ENCODE measurements at regions not wholly inside any gene's neighbourhood (a gene's known extent, or its start where the extent isn't known, plus 50 kb on each side); places are given as distances from the start of the nearest gene placed in this dataset.

GRCh38 chr6:44500074-44500473 lies 112.6 kb downstream of the CDC5L start:
- no peak for DNase-seq (ENCODE audit: low spot score)
- no peak for TF ChIP-seq CTCF (IDR thresholded peaks at IDR 0.05)
- Mint-ChIP-seq H3K36me3 (ENCODE audit: low read depth) (peaks cover 3% of the 10 kb centered on the region), H3K4me1 (ENCODE audit: low read depth) (no peaks in the 10 kb centered on the region), H3K27me3 (ENCODE audit: low read depth) (no peaks in the 10 kb centered on the region), H3K4me3 (ENCODE audit: unreplicated experiment) (no peak overlapping the region), H3K9me3 (ENCODE audit: low read depth) (peaks cover 9% of the 10 kb centered on the region), H3K27ac (ENCODE audit: unreplicated experiment) (no peak overlapping the region)

- no peak for TF ChIP-seq CTCF (IDR thresholded peaks at IDR 0.05)
- DNase-seq (ENCODE audit: low spot score): no peak
- no peak overlapping the region for H3K4me3 Mint-ChIP-seq (ENCODE audit: unreplicated experiment)
- H3K4me1 Mint-ChIP-seq (ENCODE audit: low read depth): no peaks in the 10 kb centered on the region
- H3K27me3 Mint-ChIP-seq (ENCODE audit: low read depth): no peaks in the 10 kb centered on the region
- peaks cover 9% of the 10 kb centered on the region for H3K9me3 Mint-ChIP-seq (ENCODE audit: low read depth)
- H3K36me3 Mint-ChIP-seq (ENCODE audit: low read depth): peaks cover 3% of the 10 kb centered on the region
- no peak overlapping the region for H3K27ac Mint-ChIP-seq (ENCODE audit: unreplicated experiment)
Measured at GRCh38 chr6:44503471-44503870, 116.0 kb downstream of the CDC5L start.

- Mint-ChIP-seq H3K27ac (ENCODE audit: unreplicated experiment) (no peak overlapping the region), H3K4me1 (ENCODE audit: low read depth) (peaks cover 8% of the 10 kb centered on the region), H3K9me3 (ENCODE audit: low read depth) (peaks cover 9% of the 10 kb centered on the region), H3K27me3 (ENCODE audit: low read depth) (no peaks in the 10 kb centered on the region), H3K36me3 (ENCODE audit: low read depth) (peaks cover 3% of the 10 kb centered on the region), H3K4me3 (ENCODE audit: unreplicated experiment) (no peak overlapping the region)
- TF ChIP-seq CTCF (IDR thresholded peaks at IDR 0.05): no peak
- DNase-seq (ENCODE audit: low spot score): no peak
Measured at GRCh38 chr6:44504301-44504791, 116.8 kb downstream of the CDC5L start.

- Mint-ChIP-seq H3K4me1 (ENCODE audit: low read depth) (peaks cover 8% of the 10 kb centered on the region), H3K27ac (ENCODE audit: unreplicated experiment) (no peak overlapping the region), H3K36me3 (ENCODE audit: low read depth) (peaks cover 2% of the 10 kb centered on the region), H3K27me3 (ENCODE audit: low read depth) (no peaks in the 10 kb centered on the region), H3K9me3 (ENCODE audit: low read depth) (peaks cover 4% of the 10 kb centered on the region), H3K4me3 (ENCODE audit: unreplicated experiment) (no peak overlapping the region)
- DNase-seq (ENCODE audit: low spot score): no peak
- no peak for TF ChIP-seq CTCF (IDR thresholded peaks at IDR 0.05)
Measured at GRCh38 chr6:44505751-44506150, 118.2 kb downstream of the CDC5L start.

- Mint-ChIP-seq H3K36me3 (ENCODE audit: low read depth) (no peaks in the 10 kb centered on the region), H3K9me3 (ENCODE audit: low read depth) (no peaks in the 10 kb centered on the region), H3K4me3 (ENCODE audit: unreplicated experiment) (no peak overlapping the region), H3K27me3 (ENCODE audit: low read depth) (no peaks in the 10 kb centered on the region), H3K4me1 (ENCODE audit: low read depth) (peaks cover 8% of the 10 kb centered on the region), H3K27ac (ENCODE audit: unreplicated experiment) (no peak overlapping the region)
- no peak for TF ChIP-seq CTCF (IDR thresholded peaks at IDR 0.05)
- no peak for DNase-seq (ENCODE audit: low spot score)
Measured at GRCh38 chr6:44507014-44507413, 119.5 kb downstream of the CDC5L start.

All from chondrocyte (in vitro differentiated cells).